ENCODE measurements at regions not wholly inside any gene's neighbourhood (a gene's known extent, or its start where the extent isn't known, plus 50 kb on each side); places are given as distances from the start of the nearest gene placed in this dataset.

DNA sequence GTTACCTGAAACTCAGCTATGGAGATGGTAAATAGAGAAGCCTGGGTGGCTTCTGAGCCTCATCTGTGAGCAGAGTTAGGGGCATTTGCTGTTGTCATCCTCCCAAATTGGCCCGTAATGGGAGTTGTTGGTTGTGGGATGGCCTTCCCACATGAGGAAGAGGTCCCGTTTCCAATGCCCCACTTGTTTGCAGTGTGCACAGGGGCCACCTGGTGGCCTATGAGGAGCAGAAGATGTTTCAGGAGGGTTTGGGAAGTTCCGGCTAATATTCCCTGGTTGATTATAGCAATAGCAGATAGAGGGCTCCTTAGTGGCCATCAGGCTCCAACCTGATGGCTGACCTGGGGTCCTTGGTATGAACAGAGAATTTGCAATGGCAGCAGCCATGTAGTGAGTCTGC lies 1546.5 kb downstream of the OTOL1 start:
- Histone ChIP-seq H3K4me1 (peaks cover 0 to 5% (median 0%) of the 10 kb centered on the region in 10 experiments; a peak in 1 of 20 replicates), H3K4me2 (no peak overlapping the region), H3K9me3 (replicated peaks in 1 of 11) (peaks cover 7 to 24% (median 15%) of the 10 kb centered on the region in 11 experiments; a peak in 18 of 22 replicates), H3K4me3 (no peak overlapping the region), H3K36me3 (no peaks in the 10 kb centered on the region), H4K20me1 (no peaks in the 10 kb centered on the region), H3K27ac (no peak overlapping the region), H3K27me3 (no peaks in the 10 kb centered on the region), H3K9ac (no peak overlapping the region)
- TF ChIP-seq Cebpa-rat (IDR thresholded peaks at IDR 0.05): no peak

DNA sequence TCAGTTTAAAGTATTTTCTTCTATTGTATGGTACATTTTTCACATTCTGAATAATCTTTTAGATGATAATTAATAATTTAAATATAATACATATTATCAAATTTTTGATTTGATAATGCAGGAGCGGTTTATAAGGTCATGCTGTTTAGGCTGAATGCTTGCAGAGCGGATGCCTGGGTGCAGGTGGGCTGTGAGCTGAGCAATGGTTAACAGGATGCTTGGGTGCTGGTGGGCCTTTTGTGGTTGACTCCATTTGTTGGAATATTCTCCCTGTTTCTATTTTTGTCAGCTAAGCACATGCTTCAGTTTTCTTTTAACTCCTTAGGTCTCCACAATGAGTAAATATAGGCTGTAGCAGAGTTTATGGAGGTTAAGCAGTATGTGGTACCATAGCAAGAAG lies 1549.3 kb downstream of the OTOL1 start:
- Histone ChIP-seq H4K20me1 (no peaks in the 10 kb centered on the region), H3K9me3 (replicated peaks in 1 of 11) (peaks cover 7 to 23% (median 15%) of the 10 kb centered on the region in 11 experiments; a peak in 18 of 22 replicates), H3K4me2 (no peak overlapping the region; a peak in 1 of 22 replicates), H3K9ac (no peak overlapping the region), H3K27ac (no peak overlapping the region), H3K4me3 (no peak overlapping the region), H3K27me3 (no peaks in the 10 kb centered on the region), H3K36me3 (no peaks in the 10 kb centered on the region), H3K4me1 (peaks cover 0 to 5% (median 0%) of the 10 kb centered on the region in 10 experiments; a peak in 1 of 20 replicates)
- TF ChIP-seq Cebpa-rat (IDR thresholded peaks at IDR 0.05): no peak

DNA sequence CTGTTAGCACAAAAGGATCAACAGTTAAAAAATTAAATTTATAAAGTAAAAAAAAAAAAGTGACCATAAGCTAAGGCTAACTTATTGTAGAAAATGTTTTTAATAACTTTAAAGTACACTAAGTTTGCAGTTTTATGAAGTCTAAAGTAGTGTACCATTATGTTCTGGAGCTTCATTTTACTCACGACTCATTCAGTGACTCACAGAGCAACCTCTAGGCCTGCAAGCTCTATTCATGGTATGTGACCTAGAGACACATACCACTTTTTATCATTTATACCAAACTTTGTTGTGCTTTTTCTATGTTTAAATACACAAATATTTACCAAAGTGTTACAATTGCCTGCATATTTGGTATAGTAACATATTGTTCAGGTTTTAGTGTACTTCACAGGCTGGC lies 1552.3 kb downstream of the OTOL1 start:
- Histone ChIP-seq H3K9me3 (replicated peaks in 1 of 11) (no peaks in the 10 kb centered on the region), H3K9ac (no peak overlapping the region), H3K36me3 (no peaks in the 10 kb centered on the region), H3K27ac (no peak overlapping the region), H3K4me3 (no peak overlapping the region), H3K4me1 (peaks cover 0 to 5% (median 0%) of the 10 kb centered on the region in 10 experiments; a peak in 1 of 20 replicates), H4K20me1 (no peaks in the 10 kb centered on the region), H3K4me2 (no peak overlapping the region), H3K27me3 (no peaks in the 10 kb centered on the region)
- no peak for TF ChIP-seq Cebpa-rat (IDR thresholded peaks at IDR 0.05)

DNA sequence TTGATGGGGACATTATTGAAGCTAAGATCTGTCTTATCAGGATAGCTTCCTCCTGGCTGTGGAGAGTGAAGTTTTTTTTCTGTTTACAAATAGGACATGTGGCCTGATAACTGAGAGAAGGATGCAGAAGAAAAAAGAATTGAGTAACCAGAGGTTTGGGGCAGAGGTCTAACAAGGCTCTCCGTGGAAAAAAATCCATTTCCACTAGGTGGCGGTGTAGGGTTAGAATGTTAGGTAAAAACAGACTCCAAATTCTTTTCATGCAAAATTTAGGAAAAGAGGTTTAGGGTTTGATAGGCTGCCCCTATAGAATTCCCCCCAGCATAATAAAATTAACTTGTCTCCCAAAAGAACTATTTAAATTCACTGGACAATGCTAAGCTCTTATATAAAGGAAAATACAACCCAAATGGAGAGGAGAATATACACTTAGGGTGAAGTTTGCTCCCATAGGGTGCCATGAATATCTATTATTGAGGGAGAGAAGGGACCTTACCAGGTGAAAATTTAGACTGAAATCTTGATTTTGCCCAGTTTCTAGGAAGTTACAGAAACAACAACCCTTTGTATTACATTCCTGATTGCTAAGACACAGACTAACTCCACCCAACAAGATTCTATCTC lies 1560.4 kb downstream of the OTOL1 start:
- no peak overlapping the region for H3K9ac ChIP-seq
- H3K27ac ChIP-seq: no peak overlapping the region
- no peak for TF ChIP-seq Cebpa-rat (IDR thresholded peaks at IDR 0.05)
- H3K4me2 ChIP-seq: no peak overlapping the region
- no peaks in the 10 kb centered on the region for H4K20me1 ChIP-seq
- no peaks in the 10 kb centered on the region for H3K9me3 ChIP-seq (replicated peaks in 1 of 11)
- no peak overlapping the region for H3K4me3 ChIP-seq
- no peaks in the 10 kb centered on the region for H3K4me1 ChIP-seq
- H3K27me3 ChIP-seq: no peaks in the 10 kb centered on the region
- no peaks in the 10 kb centered on the region for H3K36me3 ChIP-seq

DNA sequence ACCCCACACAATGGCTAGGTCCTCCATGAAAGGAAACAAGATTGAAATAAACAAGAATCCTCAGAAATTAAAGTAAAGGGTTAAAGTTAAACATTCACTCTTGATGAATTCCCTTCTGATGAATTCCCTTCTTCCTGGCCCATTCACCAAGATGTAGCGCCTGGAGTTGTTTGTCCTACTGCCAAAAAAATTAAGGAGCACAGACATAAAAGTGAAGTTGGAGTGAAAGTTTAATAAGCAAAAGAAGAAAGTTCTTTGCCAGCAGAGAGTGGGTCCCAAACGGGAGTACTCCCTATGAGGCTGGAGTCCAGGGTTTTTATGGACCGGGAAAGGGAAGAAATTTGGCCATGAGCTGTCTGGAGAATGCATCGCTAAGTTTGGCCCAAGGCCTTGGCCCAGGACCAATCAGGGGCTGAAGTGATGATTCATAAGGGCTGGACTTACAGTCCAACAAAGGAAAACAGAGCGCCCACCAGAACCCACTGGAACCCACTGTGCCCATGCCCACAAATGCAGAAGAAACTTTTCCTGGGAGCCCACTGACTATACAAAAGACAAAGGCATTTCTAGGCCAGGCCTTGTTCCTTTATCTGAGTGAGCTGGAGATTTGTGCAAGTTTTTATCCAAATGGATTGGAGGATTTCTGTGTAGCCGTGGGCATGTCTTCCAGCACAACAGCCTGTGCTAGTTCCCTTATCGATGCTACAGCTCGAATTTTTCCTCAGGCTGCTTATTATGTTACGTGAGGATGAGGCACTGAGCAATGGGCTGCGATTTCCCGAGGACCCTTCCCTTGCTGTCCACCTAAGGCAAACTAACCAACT lies 1561.6 kb downstream of the OTOL1 start:
- Histone ChIP-seq H3K9me3 (replicated peaks in 1 of 11) (no peaks in the 10 kb centered on the region), H3K27me3 (no peaks in the 10 kb centered on the region), H3K4me3 (no peak overlapping the region), H3K4me1 (no peaks in the 10 kb centered on the region), H3K4me2 (no peak overlapping the region), H3K36me3 (no peaks in the 10 kb centered on the region), H4K20me1 (no peaks in the 10 kb centered on the region), H3K27ac (no peak overlapping the region), H3K9ac (no peak overlapping the region)
- no peak for TF ChIP-seq Cebpa-rat (IDR thresholded peaks at IDR 0.05)

DNA sequence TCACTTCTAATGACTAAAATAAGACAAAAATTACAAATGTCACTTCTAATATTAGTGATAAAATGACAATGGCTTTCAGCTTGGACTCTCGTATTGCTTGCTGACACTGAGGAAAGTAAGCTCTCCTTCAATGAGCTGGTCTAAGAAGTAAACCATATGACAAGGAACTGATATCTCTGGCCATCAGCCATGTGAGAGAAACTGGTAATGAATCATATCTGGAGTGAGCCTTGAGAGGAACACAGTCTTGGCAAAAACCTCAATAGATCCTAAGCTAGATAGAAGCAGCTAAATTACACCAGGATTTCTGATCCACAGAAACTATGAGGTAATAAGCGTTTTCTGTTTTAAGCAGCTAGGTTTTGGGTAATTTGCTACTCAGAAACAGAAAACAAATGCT lies 1575.1 kb downstream of the OTOL1 start:
- H3K4me1 ChIP-seq: no peaks in the 10 kb centered on the region
- H3K9me3 ChIP-seq (replicated peaks in 1 of 11): peaks cover 13 to 15% (median 14%) of the 10 kb centered on the region in 11 experiments
- no peaks in the 10 kb centered on the region for H3K36me3 ChIP-seq
- H3K27me3 ChIP-seq: no peaks in the 10 kb centered on the region
- H3K9ac ChIP-seq: no peak overlapping the region
- H3K4me3 ChIP-seq: no peak overlapping the region
- H4K20me1 ChIP-seq: no peaks in the 10 kb centered on the region
- no peak overlapping the region for H3K4me2 ChIP-seq
- no peak for TF ChIP-seq Cebpa-rat (IDR thresholded peaks at IDR 0.05)
- H3K27ac ChIP-seq: no peak overlapping the region

All from BLaER1 treated with 17β-estradiol and CSF1 and Interleukin-3, amounts not matched to agents 10 nM and 100 nM (cell line).